Dermis blood vessel endothelial cell (primary cell): ENCODE measurements at regions not wholly inside any gene's neighbourhood (a gene's known extent, or its start where the extent isn't known, plus 50 kb on each side); places are given as distances from the start of the nearest gene placed in this dataset.
"Not testable (repeated sequence)": the region's sequence is repeated elsewhere in the genome, so short reads cannot be mapped to it uniquely, and the experiment has no call there.

Experiments used
- DNase-seq: peaks from one replicate; pipeline ENCODE4 v3.0.0; 2010

GRCh38 chr20:6715401-6715941, 52.0 kb upstream of the BMP2 start:
- DNase-seq = peak; percentile 5

DNA sequence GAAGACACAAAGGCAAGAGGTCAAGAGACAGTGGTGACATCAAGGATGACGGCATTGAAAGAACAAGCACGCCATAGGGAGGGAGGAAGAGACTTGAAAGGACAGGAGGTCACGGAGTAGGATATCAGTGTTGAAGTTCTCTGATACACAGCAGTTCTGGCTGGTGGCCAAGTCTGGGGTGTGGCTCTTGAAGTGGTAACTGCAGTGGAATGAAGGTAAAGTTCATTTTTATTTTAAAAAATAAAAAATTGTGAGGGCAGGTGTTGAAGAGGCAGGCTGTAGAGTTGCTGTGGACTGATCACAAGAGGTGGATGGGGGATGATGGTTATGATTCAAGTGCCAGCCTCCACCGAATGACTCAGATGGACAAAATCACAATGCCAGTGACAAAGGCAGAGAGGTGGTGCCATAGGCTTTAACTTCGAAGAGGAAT, 53.2 kb upstream of the BMP2 start:
- DNase-seq = no peak

DNA sequence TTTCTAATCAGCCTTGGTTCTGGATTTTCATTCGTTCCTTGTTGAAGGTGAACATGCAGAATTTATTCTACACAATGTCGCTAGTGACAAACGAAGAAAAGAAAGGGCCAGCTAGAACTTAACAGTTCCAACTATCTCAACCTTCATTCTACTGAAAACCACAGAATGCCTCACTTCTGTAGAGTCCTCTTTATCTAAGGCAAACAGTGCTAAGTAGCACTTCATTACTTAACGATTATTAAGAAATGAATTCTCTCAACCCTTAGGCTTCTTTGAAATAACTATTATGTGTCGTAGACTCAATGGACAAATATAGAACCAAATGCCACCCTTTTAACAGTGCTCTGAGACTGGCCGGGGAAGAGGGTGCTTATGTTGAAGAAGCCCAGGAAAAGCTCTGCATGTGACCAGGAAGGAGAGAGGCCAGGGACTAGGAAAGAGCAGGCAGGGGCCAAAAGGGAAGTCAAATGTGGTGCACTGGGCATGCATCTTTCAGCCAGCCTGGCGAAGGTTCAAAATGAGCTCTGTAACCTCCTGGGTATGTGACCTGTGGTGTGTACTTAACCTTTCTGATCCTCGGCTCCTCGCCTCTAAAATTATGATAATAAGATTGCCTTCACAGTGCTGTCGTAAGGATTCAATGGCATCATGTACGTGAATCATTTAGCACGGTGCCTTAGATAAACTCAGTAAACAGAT, 55.4 kb upstream of the BMP2 start:
- DNase-seq = peak; percentile 58

- peak; percentile 60 for DNase-seq
Observed at GRCh38 chr20:6709910-6710595, 57.4 kb upstream of the BMP2 start.

DNA sequence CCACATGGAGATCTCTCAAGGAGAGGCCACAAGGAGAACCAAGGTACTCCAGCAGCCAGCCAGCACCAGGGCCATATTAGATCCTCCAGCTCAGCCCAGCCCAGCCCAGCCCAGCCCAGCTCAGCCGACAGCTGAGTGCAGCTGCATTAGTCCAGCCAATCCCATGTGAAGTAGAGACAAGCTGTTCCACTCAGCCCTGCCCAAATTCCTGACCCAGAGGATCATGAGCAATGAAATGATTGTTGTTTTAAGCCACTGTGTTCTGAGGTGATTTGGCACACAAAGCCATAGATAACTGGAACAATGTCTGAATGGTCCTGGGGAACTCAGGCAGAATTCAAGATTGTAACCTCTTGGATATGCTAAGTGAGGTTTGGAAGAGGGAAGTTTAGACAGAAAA, 59.5 kb upstream of the BMP2 start:
- DNase-seq = peak; percentile 83

DNA sequence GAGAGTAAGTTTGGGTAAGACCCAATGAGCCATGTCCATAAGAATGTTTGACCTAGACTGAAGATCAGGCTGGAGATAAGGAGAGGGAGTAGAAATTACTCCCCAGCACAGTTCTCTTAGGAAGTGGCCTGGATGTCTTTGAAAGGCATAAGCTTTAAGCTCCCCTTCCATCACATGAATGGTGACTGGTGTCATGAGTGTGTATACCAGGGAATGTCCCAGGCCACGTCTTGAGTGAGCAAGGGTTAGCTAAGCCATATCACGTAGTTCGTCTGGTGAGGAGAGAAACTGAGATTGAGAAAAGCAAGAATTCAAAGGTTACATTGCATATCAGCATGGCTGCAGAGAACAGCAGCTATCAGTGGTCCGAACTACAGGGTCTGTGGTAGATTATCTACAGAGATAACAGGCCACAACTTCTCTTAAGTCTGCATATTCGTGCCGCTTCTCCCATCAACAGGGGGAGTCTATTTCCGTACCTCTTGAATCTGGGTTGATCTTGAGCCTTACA, 60.1 kb upstream of the BMP2 start:
- no peak for DNase-seq

GRCh38 chr20:6705926-6706548, 61.4 kb upstream of the BMP2 start:
- no peak for DNase-seq

GRCh38 chr20:6705106-6705766, 62.2 kb upstream of the BMP2 start:
- DNase-seq = no peak

- peak; percentile 55 for DNase-seq
Observed at GRCh38 chr20:6704132-6704861, 63.2 kb upstream of the BMP2 start.

GRCh38 chr20:6703656-6704055, 63.8 kb upstream of the BMP2 start:
- no peak for DNase-seq

DNA sequence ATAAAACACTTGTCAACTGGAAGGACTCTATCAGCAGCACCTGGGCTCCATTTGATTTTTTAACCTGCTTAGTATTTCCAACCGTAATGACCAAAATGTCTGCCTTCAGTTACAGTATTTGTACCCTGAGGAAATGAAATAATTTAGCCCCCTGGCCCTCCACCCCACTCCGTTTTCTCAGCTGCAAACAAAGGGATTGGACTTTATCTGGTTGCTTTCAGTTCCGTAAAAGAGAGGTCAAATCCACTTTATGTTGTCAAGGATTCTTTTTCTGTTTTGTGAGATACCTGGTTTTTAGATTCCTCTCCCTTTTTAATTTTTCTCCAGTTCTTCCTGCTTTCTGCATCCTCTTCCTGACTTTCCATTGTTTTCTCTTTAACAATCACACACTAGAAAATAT, 64.4 kb upstream of the BMP2 start:
- DNase-seq = no peak

DNA sequence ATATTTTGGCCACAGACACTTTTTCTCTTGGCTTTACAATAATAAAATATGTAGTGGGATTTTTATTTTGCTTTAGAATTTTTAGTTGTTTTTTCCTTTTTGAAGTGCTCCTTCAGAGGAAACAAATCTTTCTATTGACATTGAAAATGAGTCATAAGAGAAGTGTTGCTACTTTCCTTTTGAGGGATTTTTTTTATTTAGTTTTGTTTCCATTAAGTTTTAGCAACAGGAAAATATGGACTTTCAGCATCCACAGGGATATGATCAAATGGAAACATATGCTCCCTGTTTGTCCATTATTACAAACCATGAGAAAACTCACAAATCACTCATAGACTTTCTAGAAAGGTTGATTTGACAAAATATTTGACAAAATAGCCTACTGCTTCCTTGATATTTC, 65.3 kb upstream of the BMP2 start:
- DNase-seq = peak; percentile 71

DNA sequence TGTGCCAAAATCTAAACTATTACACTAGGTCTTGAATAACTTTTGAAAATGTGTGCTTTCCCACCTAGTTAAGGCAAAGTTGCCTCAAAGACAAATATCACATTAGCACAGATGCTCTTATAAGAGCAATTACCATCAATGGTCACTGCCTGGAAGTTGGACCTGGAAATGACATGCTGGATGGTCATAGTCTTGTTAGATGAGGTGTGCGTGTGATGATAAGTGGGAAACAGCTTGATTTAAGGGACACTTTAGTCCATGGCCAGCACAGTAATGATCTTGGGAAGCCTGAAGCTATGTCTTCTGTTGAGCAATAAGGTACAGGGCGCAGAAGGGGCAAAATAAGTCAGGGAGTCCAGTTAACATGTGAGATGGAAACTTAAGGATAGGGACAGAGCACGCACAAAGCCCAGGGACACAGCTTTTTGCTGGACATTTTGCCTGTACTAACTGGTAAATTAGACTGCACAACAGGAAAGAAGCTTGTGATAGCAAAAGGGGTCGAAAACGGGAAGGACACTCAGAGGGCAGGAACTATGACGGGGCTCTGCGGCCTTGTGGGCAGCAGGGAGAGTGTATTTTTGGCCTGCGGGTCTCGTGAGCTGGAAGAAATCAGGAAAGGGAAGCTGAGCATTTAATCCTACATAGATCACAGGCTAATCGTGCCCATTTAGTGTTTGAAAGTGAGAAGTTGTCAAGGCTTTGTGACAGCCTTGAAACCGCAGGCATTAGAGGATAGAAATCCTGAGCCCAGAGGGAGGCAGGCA, 66.7 kb upstream of the BMP2 start:
- peak; percentile 68 for DNase-seq

GRCh38 chr20:6699921-6700562, 67.4 kb upstream of the BMP2 start:
- peak; percentile 84 for DNase-seq

DNA sequence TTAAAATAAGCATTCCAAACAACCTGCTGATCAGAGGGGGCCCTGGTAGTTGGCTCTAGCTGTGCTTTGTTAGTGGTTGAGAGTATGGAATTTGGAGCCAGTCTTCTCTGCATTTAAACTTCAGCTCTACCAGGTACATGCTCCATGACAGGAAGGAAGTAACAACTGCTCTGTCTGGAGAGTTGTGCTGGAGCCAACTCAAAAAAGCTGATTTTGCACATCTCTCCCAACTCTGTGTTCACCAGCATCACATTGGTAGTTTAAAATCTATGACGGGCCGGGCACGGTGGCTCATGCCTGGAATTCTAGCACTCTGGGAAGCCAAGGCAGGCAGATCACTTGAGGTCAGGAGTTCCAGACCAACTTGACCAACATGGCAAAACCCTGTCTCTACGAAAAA, 68.8 kb upstream of the BMP2 start:
- DNase-seq = no peak

DNA sequence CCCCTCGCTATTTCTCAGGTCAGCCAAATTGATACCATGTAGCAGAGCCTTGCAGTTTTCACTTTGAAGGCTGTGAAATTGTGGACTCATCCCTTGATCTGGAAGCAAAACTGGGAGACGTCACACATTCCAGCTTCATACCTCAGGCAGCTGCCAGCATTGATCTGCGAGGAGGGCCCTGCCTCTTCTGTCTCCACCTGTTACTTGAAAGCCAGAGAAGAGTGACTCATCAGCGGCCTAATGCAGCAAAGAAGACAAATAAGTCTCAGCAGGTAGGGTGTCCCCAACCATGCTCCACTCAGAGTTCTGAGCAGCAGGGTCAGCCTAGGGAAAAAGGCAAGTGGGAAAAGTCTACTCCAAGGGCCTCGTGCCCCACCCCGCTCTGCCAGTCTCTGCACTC, 69.4 kb upstream of the BMP2 start:
- no peak for DNase-seq

DNA sequence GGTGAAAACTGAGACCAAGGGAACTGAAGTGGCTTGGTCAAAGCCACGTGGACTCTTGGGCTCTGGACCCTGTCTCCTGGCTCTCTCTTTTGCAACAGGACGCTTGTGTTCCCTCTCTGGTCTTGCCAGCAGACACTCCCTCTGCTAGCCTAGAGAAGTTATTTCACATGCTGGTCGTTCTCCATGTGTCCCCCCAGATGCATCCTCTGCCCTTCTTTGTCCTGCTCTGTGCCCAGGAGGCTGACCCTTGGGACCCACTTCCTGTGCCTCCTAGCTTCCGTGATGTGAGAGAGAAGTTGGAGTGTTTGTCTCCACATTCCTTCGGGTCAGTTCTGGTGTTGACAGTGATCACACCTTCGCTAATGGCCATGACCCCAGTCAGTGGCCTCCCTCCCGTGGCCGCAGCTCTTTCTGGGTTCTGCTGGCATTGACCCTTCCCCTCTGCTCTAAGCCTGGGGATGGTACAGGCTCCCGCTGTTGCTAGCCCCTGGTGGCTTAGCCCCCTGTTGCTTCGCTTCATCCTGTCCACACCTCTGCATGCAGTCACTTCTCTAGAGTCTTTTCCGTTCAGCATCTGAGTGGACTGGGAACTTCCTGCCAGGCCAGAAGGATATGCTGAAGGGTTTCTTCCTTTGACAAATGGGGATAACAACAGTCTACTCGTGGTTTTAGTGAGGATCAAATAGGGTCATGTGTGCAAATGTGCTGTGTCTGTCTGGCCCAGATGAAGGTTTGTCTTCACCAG, 70.1 kb upstream of the BMP2 start:
- DNase-seq = no peak

DNA sequence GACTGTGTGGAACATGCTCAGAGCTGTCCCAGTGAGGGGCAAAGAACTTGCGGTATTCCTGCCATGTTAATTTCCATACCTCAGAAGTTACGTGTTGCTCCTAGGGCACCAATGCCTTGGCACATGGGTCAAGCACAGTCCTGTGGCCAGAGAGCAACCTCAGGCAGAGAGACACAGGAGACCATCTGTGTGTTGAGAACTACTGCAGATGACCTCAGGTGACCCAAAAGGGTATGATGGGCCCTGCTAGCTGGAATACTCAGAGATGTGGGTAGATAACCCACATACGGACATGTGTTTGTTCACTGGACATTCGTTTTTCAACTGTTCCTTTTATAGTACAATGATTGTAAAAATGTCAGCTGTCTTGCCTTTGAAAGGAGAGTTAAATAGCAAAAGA, 71.5 kb upstream of the BMP2 start:
- no peak for DNase-seq

DNA sequence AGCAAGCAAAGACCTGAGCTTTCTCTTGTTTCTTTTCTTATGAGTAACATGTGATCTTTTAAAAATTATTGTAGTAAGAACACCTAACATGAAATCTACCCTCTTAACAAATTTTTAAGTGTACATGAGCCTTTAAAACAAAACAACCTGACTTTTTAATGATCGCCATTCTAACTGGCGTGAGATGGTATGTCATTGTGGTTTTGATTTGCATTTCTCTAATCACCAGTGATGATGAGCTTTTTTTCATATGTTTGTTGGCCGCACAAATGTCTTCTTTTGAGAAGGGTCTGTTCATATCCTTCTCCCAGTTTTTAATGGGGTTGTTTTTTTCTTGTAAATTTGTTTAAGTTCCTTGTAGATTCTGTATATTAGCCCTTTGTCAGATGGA, 73.7 kb upstream of the BMP2 start:
- DNase-seq = not testable (repeated sequence)

GRCh38 chr20:6693178-6693807, 74.2 kb upstream of the BMP2 start:
- no peak for DNase-seq
